ENCODE measurements at regions not wholly inside any gene's neighbourhood (a gene's known extent, or its start where the extent isn't known, plus 50 kb on each side); places are given as distances from the start of the nearest gene placed in this dataset.

- ChIA-PET CTCF (no interaction called here), POLR2A (no interaction called here)
- H3K36me3 ChIP-seq (ENCODE audit: control insufficient read depth in 2 of 2, extremely low read depth in 1 of 2, insufficient read depth in 2 of 2, low read length in 2 of 2), result no peaks in the 10 kb centered on the region
- no peaks in the 10 kb centered on the region for H3K27me3 ChIP-seq (ENCODE audit: control insufficient read depth in 2 of 2, insufficient read depth in 2 of 2, low read length in 2 of 2)
- TF ChIP-seq GATA2 (IDR thresholded peaks at IDR 0.05; ENCODE audit: insufficient read depth, insufficient read length, low read depth, low read length) (no peak), MAX (IDR thresholded peaks at IDR 0.05; ENCODE audit: insufficient read depth, insufficient read length) (no peak), FOS (IDR thresholded peaks at IDR 0.05; ENCODE audit: borderline replicate concordance, insufficient read depth, low read length) (no peak), POLR2AphosphoS5 (IDR thresholded peaks at IDR 0.05; ENCODE audit: insufficient read depth, low read depth, low read length) (no peak), EZH2 (IDR thresholded peaks at IDR 0.05; ENCODE audit: borderline replicate concordance, low read depth, low read length, severe bottlenecking) (no peak), CTCF (IDR thresholded peaks at IDR 0.05; ENCODE audit: extremely low read depth in 1 of 2, insufficient read depth in 1 of 2, low read depth in 1 of 2, low read length in 2 of 2) (no peak), JUN (IDR thresholded peaks at IDR 0.05; ENCODE audit: borderline replicate concordance, insufficient read depth, insufficient read length, low read depth) (no peak), MYC (IDR thresholded peaks at IDR 0.05; ENCODE audit: low read depth, low read length) (no peak), POLR2A (IDR thresholded peaks at IDR 0.05; ENCODE audit: low read depth, low read length) (no peak)
- H3K4me2 ChIP-seq (ENCODE audit: insufficient read depth, low read length), result no peak overlapping the region
- no peaks in the 10 kb centered on the region for H3K79me2 ChIP-seq (ENCODE audit: control insufficient read depth, insufficient read depth, low read length)
- H4K20me1 ChIP-seq (replicated peaks; ENCODE audit: control insufficient read depth, extremely low read depth, insufficient read depth, low read length), result no peaks in the 10 kb centered on the region
- H3K9me3 ChIP-seq (replicated peaks; ENCODE audit: control insufficient read depth, insufficient read depth, low read length), result no peaks in the 10 kb centered on the region
- no peak overlapping the region for H3K9ac ChIP-seq (replicated peaks; ENCODE audit: extremely low read depth, insufficient read depth, low read length)
- no TSS peak for BruUV-seq (replicated peaks)
- H3K9me1 ChIP-seq (replicated peaks; ENCODE audit: control insufficient read depth, extremely low read depth, insufficient read depth, low read length), result no peaks in the 10 kb centered on the region
- FAIRE-seq (no peak), DNase-seq (ENCODE audit: low read depth, low spot score) (no peak)
- dilution Hi-C loops (cut with MboI; ENCODE audit: extremely low pct_ligation_motif_present, low sequenced_read_pairs) (no loop called here), intact Hi-C loops (cut with micrococcal nuclease) (loop anchor here (2.0 kb wide), 1 partner anchor 26 kb away; no protein-coding TSS in a partner anchor)
- no peak overlapping the region for H3K27ac ChIP-seq (ENCODE audit: insufficient read depth, low read depth, low read length)
- H3K4me3 ChIP-seq (replicated peaks in 1 of 3; ENCODE audit: insufficient read depth in 1 of 3, low read depth in 1 of 3, low read length in 3 of 3), result no peak overlapping the region
- no peak overlapping the region for H2AFZ ChIP-seq (ENCODE audit: low read depth, low read length)
- H3K4me1 ChIP-seq (ENCODE audit: control insufficient read depth, extremely low read depth, insufficient read depth, low read length), result peaks cover 30% of the 10 kb centered on the region
These were observed 178.8 kb upstream of the MMADHC start for GRCh38 chr2:149766339-149766738.
